Keratinocyte (primary cell): ENCODE measurements at regions not wholly inside any gene's neighbourhood (a gene's known extent, or its start where the extent isn't known, plus 50 kb on each side); places are given as distances from the start of the nearest gene placed in this dataset.
A peak's percentile ranks its signal among the peaks of the same experiment; 100 is the strongest.

Experiments
- DNase-seq: peaks from one replicate; pipeline ENCODE4 v3.0.0-alpha.2; 2011; ENCODE audit warnings: low read depth, missing footprints, low spot score
- FAIRE-seq: peaks from 2 replicates; lab custom pipeline; 2011; peaks lifted over from hg19 to GRCh38; lab: Jason Lieb, UNC
- H2AFZ ChIP-seq: 2 replicates; pipeline ENCODE4 v1.6.0; 2012; ENCODE audit warnings: low read length, control low read depth, inconsistent platforms; ENCODE audit not compliant: control insufficient read depth
- H3K27ac ChIP-seq: 2 replicates; pipeline ENCODE4 v1.5.1; 2011; ENCODE audit warnings: low read length; ENCODE audit not compliant: control insufficient read depth, insufficient read depth
- H3K27me3 ChIP-seq: 3 replicates; pipeline ENCODE4 v1.6.0; 2011; ENCODE audit warnings: low read length; ENCODE audit not compliant: control insufficient read depth, insufficient read depth; ENCODE audit errors: extremely low read depth
- H3K36me3 ChIP-seq, 2 experiments: 2 replicates in 1 of 2; 3 replicates in 1 of 2; pipeline ENCODE4 v1.5.1; 2011; ENCODE audit warnings: low read length in 2 of 2, mild to moderate bottlenecking in 1 of 2; ENCODE audit not compliant: control insufficient read depth in 2 of 2, insufficient read depth in 2 of 2; ENCODE audit errors: extremely low read depth in 1 of 2
- H3K4me1 ChIP-seq: 3 replicates; pipeline ENCODE4 v1.5.1; 2011; ENCODE audit warnings: low read length; ENCODE audit not compliant: control insufficient read depth, insufficient read depth; ENCODE audit errors: extremely low read depth
- H3K4me2 ChIP-seq: 3 replicates; pipeline ENCODE4 v1.6.0; 2011; ENCODE audit warnings: low read depth, low read length; ENCODE audit not compliant: control insufficient read depth, insufficient read depth; ENCODE audit errors: extremely low read depth
- H3K4me3 ChIP-seq, 3 experiments: fragments of 200-600 bp in 1 of 3; sonication (generic) in 1 of 3; 2 replicates in 2 of 3; 3 replicates in 1 of 3; pipeline ENCODE4 v1.5.1; 2011 to 2016; ENCODE audit warnings: low read length in 3 of 3, mild to moderate bottlenecking in 3 of 3, control low read depth in 2 of 3, inconsistent platforms in 1 of 3, low read depth in 1 of 3, mixed read lengths in 1 of 3, mixed run types in 1 of 3, moderate library complexity in 1 of 3; ENCODE audit not compliant: control insufficient read depth in 2 of 3, insufficient read depth in 2 of 3; ENCODE audit errors: extremely low read depth in 1 of 3
- H3K79me2 ChIP-seq: 2 replicates; pipeline ENCODE4 v1.6.0; 2012; ENCODE audit warnings: low read length; ENCODE audit not compliant: control insufficient read depth, insufficient read depth
- H3K9ac ChIP-seq: 3 replicates; pipeline ENCODE4 v1.6.0; 2011; ENCODE audit warnings: low read length; ENCODE audit not compliant: control insufficient read depth, insufficient read depth; ENCODE audit errors: extremely low read depth
- H3K9me1 ChIP-seq: 3 replicates; pipeline ENCODE4 v1.6.0; 2011; ENCODE audit warnings: low read length; ENCODE audit not compliant: control insufficient read depth, insufficient read depth; ENCODE audit errors: extremely low read depth
- H3K9me3 ChIP-seq: 2 replicates; pipeline ENCODE4 v1.5.1; 2012; ENCODE audit warnings: low read depth, low read length; ENCODE audit not compliant: control insufficient read depth
- H4K20me1 ChIP-seq: 3 replicates; pipeline ENCODE4 v1.6.0; 2011; ENCODE audit warnings: low read length; ENCODE audit not compliant: control insufficient read depth, insufficient read depth; ENCODE audit errors: extremely low read depth
- EZH2 ChIP-seq: IDR thresholded peaks from one replicate; pipeline ENCODE4 v1.6.1; 2012; ENCODE audit warnings: inconsistent platforms, mild to moderate bottlenecking, low read length, moderate library complexity
- dilution Hi-C: fragments of 300-500 bp; cut with MboI; formaldehyde crosslinking; loops from one replicate; pipeline ENCODE4 v1.7.0; 2020; ENCODE audit warnings: low sequenced_read_pairs; ENCODE audit not compliant: extremely low pct_ligation_motif_present
- TF ChIP-seq, protein P1 (sequence below), 3 experiments: IDR thresholded peaks in 1 of 3; conservative IDR thresholded peaks in 1 of 3; optimal IDR thresholded peaks in 1 of 3; 2 replicates in 2 of 3; 3 replicates in 1 of 3; pipeline versions ENCODE3 to v1.5.1; 2011; ENCODE audit warnings: low read length in 3 of 3, mild to moderate bottlenecking in 3 of 3, moderate library complexity in 2 of 3, control low read depth in 1 of 3, inconsistent platforms in 1 of 3; ENCODE audit not compliant: insufficient read depth in 2 of 3; ENCODE audit errors: extremely low read depth in 1 of 3

- TF ChIP-seq, protein P1, sequence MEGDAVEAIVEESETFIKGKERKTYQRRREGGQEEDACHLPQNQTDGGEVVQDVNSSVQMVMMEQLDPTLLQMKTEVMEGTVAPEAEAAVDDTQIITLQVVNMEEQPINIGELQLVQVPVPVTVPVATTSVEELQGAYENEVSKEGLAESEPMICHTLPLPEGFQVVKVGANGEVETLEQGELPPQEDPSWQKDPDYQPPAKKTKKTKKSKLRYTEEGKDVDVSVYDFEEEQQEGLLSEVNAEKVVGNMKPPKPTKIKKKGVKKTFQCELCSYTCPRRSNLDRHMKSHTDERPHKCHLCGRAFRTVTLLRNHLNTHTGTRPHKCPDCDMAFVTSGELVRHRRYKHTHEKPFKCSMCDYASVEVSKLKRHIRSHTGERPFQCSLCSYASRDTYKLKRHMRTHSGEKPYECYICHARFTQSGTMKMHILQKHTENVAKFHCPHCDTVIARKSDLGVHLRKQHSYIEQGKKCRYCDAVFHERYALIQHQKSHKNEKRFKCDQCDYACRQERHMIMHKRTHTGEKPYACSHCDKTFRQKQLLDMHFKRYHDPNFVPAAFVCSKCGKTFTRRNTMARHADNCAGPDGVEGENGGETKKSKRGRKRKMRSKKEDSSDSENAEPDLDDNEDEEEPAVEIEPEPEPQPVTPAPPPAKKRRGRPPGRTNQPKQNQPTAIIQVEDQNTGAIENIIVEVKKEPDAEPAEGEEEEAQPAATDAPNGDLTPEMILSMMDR (optimal IDR thresholded peaks at IDR 0.05 in 1 of 3, IDR thresholded peaks at IDR 0.05 in 1 of 3, conservative IDR thresholded peaks at IDR 0.05 in 1 of 3; ENCODE audit: extremely low read depth in 1 of 3, insufficient read depth in 2 of 3, low read length in 3 of 3), result no peak
- no peak for TF ChIP-seq EZH2
- H3K9ac ChIP-seq, result no peak overlapping the region
- no peak overlapping the region for H3K4me2 ChIP-seq
- dilution Hi-C loops, result no loop called here
- no peaks in the 10 kb centered on the region for H3K27me3 ChIP-seq
- no peak overlapping the region for H3K27ac ChIP-seq
- H2AFZ ChIP-seq, result no peak overlapping the region
- no peaks in the 10 kb centered on the region for H3K9me1 ChIP-seq
- H3K9me3 ChIP-seq, result no peaks in the 10 kb centered on the region
- H3K36me3 ChIP-seq, result no peaks in the 10 kb centered on the region
- no peaks in the 10 kb centered on the region for H3K79me2 ChIP-seq
- H3K4me3 ChIP-seq, result no peak overlapping the region
- FAIRE-seq, result no peak
- no peaks in the 10 kb centered on the region for H4K20me1 ChIP-seq
- peaks cover 23% of the 10 kb centered on the region for H3K4me1 ChIP-seq
- no peak for DNase-seq
These were observed 97.9 kb upstream of the BTN3A2 start for GRCh38 chr6:26267083-26267589.

DNA sequence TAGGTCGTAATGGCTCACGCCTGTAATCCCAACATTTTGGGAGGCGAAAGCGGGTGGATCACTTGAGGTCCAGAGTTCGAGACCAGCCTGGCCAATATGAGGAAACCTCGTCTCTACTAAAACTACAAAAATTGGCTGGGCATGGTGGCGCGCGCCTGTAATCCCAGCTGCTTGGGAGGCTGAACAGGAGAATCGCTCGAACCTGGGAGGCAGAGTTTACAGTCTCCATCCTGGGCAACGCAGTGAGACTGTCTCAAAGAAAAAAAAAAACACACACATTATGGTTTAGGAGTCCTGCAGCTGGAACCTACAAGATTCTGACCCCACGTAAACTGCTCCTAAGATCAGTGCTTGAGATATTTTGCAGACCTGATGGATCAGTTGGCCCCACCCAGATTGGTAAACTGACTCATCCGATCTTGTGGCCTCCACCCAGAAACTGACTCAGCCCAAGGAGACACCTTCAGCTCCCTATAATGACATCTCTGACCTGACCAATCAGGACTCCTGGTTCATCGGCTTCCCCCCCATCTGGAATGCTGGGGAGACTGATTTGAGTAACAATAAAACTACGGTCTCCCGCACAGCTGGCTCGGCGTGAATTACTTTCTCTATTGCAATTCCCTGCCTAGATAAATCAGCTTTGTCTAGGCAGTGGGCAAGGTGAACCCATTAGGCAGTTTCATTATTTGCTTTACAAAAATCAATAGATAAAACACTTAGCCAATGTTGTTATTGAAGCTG, 96.2 kb upstream of the BTN3A2 start:
- H3K27ac ChIP-seq, result peak overlapping the region; percentile 43
- DNase-seq (no peak), FAIRE-seq (no peak)

More for the DNA sequence above, 96.2 kb upstream of the BTN3A2 start:
- no peaks in the 10 kb centered on the region for H3K79me2 ChIP-seq
- H3K9ac ChIP-seq, result no peak overlapping the region
- H3K4me1 ChIP-seq, result peaks cover 26% of the 10 kb centered on the region
- no peak overlapping the region for H3K4me3 ChIP-seq
- H3K9me1 ChIP-seq, result no peaks in the 10 kb centered on the region
- dilution Hi-C loops, result no loop called here
- peak overlapping the region; percentile 74 for H3K4me2 ChIP-seq
- H3K27me3 ChIP-seq, result no peaks in the 10 kb centered on the region
- no peak for TF ChIP-seq EZH2
- no peak overlapping the region for H2AFZ ChIP-seq
- no peaks in the 10 kb centered on the region for H3K36me3 ChIP-seq
- H3K9me3 ChIP-seq, result no peaks in the 10 kb centered on the region
- no peaks in the 10 kb centered on the region for H4K20me1 ChIP-seq
